Activated CD8-positive, alpha-beta memory T cell treated with anti-CD3 and anti-CD28 coated beads for 4 hours (primary cell): ENCODE measurements at regions not wholly inside any gene's neighbourhood (a gene's known extent, or its start where the extent isn't known, plus 50 kb on each side); places are given as distances from the start of the nearest gene placed in this dataset.
"Not testable (repeated sequence)": the region's sequence is repeated elsewhere in the genome, so short reads cannot be mapped to it uniquely, and the experiment has no call there.

Experiments used
- DNase-seq, 2 donors: peaks; one replicate each; pipeline ENCODE4 v3.0.0-alpha.2; 2020; ENCODE audit warnings: low read depth in 2 of 2

DNA sequence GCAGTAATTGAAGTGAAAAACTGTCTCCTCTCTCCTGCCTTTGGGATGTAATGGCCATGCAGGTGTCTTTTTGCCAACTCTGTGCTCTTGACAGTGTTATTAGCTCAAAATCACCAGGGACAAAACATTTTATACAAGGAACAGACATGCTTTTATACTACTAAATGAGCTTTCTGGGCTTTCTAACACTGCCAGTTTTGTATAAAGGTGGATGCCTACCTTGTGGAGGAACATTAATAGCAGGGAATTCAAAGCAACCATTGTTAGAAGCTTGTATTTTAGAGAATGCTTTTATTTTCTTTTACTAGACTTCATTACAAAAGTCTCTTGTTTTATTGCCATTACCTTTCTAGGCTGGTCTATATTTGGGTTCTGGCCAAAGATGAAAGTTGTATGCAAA lies 54.7 kb upstream of the ARSJ start:
- no peak for DNase-seq

DNA sequence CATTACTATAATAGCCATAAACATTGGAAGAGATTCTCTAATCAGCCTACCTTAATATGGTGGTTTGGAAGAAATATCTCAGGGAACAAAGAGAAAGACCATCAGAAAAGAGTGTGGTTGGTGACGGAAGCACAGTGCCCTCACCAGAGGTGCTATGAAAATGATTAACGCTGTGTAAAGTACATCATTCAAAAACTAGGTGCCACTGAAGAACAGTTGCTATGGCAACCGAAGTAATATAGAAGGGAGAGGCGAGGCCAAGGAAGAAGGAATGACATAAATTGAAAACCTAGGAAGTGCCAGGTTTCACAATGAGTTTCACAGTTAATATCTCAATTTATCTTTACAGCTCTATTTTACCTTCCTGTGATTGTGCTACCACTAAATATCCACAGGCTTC lies 57.0 kb upstream of the ARSJ start:
- DNase-seq = no peak

DNA sequence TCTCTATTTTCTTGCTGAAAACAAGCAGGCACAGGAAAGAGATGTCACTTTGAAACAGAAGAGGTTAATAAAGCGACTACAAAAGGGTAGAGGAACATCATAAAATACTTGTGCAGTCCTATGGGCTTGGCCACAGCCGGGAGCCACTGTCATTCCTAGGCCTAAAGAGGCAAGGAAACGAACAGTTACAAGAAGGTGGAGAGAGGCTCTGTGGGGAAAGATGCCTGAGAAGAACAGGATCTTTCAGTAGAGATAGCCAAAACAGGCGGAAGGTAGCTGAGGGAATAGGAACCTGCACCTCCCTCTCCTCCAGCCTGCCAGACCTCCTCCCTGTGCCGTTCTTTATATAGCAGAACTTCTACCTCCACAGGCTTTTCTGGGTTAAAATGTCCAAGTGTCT lies 57.4 kb upstream of the ARSJ start:
- DNase-seq = no peak

DNA sequence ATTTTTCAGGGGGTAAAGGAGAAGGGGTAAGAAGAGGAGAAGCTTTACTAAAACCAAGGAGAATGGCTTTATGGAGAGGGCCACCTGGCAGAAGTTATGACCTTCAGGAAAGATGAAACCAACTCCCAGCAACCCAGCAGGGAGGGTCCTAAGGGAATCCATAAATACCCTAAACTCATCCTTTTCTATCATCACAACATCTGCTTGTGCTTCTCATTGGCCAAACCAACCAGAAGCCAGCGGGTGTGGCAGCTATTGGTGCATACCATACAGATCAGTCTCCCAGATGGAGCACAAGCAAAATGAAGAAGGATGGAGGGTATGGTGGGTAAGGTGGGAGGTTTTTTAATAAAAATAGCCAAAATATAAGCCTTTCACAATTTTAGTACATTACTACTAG lies 58.5 kb upstream of the ARSJ start:
- DNase-seq = no peak

DNA sequence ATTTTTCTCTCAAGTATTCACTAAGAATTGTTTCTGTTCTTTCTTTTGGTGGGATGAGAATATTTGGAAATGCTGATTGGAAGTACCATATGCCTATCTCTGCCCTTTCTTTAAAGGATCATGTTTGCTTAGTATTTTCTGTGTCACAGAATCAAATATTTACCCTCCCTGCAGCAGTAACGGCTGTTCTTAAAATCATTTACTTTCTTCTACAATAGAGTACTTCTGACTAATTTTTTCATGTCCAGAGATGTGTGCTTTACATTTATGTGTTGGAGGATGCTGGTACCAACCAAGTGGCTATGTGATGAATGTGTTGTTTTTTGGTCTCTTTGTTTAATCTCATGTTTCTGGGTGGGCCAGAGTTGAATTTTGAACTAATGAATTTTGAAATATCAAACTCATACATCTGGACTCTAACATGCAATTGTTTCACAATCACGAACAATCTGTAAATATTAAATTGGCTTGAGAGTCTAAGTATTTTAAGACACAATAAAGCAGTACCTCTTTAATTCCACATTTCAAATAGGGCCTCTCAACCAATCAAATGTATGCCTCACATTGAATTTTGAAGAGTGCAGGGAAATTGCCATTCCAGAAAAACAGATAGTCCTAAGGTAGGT lies 59.4 kb upstream of the ARSJ start:
- DNase-seq = no peak

DNA sequence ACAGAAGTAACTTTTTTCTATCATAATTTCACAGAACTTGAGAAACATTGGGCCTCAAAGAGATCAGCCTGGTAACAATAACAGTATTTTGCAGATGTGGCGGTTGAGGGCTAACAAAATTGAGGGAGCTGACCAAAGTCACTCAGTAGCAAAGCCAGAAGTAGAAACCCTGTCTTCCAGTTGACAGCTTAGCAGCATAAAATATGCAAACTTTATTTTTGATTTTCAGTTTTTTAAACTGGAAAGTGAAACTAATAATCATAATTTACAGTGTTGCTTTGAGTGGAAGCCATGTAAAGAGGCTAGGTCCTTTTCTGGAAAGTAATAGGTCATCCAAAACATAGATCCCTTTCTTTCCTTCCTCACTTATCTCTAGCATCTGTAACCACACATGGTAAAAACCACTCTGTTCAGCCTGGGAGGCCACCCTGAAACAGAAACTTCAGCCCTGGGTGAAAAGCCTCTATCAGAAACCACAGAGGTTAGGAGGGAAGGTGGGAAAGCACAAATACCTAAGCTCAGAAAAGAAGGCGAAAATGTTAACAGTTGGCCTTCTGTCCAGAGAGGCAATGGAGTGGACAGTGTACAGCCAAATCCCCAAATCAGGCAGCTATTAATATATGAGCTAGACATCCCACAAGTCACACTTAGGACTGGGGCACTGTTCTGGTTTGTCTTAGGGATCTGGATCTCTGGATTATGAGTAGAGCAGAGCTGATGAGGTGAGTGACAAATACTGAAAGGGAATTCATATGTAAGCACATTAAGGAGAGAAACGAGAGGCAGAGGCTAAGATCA lies 61.1 kb upstream of the ARSJ start:
- DNase-seq = no peak

DNA sequence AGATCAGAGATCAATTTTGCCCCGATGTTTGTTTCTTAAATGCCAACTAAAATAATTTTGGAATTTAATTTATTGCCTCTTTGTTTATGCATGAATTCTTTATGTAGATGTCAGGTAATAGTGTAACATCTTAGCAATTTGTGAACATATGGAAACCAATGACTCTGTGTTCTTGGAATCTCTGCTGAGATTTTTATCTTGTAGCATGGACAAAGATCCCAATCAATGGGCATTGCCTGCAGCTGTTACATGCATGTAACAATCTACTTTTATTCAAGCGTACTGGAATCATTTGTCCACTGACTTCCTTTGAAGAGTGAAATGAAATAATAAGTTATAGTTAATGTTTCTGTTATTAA lies 61.6 kb upstream of the ARSJ start:
- DNase-seq = no peak

DNA sequence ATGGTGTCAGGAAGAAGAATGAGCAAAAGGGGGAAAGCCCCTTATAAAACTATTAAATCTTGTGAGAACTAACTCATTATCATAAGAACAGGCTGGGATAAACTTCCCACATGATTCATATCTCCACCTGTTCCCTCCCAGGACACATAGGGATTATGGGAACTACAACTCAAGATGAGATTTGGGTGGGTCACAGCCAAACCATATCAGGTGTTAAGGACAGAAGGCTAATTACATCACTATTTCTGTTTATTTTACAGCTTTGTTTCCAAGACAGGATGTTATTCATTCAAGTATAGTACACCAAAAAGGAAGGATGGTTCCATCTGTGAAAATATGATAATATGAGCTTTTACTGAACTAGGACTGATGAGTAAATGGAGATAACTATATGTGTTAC lies 63.7 kb upstream of the ARSJ start:
- DNase-seq = no peak

DNA sequence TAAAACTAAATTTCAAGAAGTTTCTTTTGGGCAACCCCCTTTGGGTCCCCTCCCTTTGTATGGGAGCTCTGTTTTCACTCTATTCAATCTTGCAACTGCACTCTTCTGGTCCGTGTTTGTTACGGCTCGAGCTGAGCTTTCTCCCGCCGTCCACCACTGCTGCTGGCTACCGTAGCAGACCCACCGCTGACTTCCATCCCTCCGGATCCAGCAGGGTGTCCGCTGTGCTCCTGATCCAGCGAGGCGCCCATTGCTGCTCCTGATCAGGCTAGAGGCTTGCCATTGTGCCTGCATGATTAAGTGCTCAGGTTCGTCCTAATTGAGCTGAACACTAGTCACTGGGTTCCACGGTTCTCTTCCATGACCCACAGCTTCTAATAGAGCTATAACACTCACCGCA lies 64.9 kb upstream of the ARSJ start:
- not testable (repeated sequence) for DNase-seq

DNA sequence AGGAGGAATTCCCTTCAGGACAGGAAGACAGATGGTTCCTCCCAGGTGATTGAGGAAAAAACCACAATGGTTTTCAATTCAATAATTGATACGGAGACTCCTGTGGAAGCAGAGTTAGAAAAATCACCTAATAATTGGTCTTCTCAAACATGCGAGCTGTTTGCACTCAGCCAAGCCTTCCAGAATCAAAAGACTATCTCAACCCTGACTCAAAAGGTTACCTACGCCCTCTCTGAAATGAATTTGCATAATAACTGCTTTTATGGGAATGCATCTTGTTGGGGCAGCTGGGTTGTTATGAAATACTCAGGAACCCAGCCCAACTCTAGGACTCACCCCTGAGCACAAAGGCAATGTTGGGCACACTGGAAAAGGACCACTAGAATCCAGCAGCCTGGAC lies 66.9 kb upstream of the ARSJ start:
- no peak for DNase-seq

DNA sequence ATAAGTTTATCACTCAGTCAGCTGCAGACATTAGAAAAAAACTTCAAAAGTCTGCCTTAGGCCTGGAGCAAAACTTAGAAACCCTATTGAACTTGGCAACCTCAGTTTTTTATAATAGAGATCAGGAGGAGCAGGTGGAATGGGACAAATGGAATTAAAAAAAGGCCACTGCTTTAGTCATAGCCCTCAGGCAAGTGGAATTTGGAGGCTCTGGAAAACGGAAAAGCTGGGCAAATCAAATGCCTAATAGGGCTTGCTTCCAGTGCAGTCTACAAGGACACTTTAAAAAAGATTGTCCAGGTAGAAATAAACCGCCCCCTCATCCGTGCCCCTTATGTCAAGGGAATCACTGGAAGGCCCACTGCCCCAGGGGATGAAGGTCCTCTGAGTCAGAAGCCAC lies 68.7 kb upstream of the ARSJ start:
- not testable (repeated sequence) for DNase-seq

DNA sequence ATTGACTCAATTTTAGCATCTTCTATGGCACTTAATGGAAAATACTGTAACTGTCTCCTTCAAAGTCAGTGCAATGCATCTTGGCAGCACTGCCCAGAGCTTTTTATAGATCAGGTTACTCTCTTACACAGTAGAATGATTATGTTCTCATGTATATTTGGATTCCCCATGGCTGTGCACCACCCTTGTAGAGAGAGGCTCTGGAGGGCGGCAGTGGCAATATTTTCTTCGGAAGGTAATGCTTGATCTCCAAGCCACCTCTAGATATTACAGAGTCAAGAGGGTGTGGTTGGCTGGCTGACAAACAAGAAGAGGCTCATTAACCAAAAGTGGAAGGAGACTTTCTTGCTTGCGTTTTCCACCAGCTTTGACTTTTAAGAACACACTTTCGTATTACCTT lies 72.8 kb upstream of the ARSJ start:
- no peak for DNase-seq

DNA sequence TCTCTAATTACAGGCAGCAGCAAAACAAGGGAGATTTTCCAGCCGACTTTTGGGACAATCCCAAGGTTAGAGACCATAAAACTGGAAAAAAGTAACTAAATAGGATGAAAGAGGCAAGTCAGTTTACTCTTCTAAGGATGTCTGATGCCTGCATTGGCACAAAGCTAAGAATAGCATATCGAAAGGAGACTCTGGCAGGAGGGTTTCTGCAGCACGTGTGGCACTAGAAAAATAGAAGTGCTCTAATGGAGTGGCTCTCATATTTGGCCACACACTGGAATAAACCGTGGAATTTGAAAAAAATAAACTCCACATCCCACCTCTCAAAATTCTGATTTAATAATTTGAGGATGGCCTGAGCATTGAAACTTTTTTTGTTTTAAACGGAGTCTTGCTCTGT lies 77.2 kb upstream of the ARSJ start:
- DNase-seq = no peak

DNA sequence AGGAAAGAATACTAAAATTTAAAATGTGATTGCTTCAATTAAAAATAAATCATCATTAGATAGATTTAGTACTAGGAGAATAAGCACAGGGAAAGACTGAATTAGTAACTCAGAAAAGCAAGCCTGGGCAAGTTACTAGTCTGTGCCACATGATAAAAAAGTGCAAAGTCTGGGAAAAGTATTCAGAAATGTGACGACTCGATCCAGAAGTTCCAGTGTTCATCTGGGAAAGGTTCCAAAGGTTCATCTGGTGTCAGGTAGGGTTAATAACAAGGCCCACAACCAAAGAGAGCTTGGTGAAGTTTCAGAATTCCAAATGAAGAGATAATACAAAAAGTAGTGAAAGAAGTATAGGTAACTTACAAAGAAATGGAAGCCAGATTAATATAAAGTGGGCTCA lies 78.3 kb upstream of the ARSJ start:
- DNase-seq = no peak

DNA sequence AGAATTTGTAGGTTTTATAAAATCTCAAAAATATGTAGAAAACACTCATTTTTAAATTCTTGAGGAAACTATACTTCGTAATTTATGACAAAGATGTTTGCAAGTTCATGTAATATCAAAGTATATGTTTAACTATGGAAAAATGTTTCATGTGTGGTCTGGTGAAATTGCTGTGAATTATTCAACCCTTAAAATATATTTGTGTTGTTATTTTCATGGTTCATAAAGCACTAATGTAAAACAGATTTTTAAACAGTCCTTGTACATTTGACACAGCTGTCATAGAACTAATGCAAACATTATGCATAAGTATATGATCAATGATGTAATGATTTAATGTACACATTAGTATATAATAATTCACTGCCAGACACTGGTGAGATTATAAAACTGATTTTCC lies 83.1 kb upstream of the ARSJ start:
- DNase-seq = no peak

DNA sequence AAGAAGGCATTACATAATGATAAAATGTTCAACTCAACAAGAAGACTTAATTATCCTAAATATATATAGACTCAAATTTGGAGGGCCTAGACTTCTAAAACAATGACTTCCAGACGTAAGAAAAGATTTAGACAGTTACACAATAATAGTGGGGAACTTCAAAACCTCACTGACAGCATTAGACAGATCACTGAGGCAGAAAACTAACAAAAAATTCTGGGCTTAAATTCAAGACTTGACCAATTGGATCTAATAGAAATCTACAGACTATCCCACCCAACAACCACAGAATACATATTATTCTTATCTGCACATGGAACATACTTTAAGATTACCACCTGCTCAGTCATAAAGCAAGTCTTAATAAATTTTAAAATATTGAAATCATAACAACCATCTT lies 93.3 kb upstream of the ARSJ start:
- no peak for DNase-seq

DNA sequence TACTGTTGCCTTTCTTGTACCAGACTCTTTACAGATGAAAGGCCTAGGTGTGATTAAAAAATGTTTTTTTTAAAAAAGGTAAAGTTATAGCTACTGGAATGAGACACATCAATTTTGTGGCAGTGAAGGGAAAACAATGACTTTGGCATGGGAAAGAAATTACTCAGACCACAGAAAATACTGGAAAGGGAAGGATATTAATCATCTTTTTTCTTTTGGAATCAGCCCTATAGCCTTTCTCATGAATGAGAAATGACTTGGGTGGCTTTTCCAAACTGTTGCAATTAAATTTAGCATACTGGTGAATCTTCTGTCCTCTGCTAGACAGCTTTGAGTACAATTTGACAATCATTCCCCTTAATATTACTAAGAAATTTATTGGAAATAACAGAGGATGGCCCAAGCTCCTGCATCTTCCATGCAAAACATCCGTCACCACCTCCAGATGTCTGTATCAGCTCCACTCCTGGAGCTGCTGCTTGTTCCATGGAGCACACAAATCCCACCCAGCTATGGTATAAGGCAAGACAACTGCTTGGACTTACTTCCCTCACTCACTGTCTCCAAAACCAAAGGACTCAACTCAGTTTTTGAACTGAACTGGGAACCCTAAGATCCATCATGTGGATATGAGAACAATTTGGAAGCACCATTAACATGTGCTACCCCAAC lies 97.6 kb upstream of the ARSJ start:
- no peak for DNase-seq

DNA sequence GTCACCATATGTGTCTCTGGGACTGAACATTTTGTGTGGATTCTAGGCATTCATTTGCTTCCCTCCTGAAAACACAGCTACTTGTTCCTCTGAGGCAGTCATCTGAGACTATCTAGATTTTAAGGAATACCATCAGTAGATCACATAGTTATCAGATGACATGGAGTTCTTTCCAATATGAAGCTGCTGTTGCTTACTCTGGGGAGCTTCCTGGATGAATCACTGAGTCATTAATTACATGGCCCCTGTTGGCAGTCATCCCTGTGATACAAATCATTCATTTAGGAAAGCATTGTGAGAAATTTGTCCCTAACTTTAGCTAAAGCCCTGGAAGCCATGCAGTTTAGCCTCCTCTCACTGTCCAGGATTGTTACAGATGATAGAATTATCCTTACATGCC lies 98.2 kb upstream of the ARSJ start:
- no peak for DNase-seq

DNA sequence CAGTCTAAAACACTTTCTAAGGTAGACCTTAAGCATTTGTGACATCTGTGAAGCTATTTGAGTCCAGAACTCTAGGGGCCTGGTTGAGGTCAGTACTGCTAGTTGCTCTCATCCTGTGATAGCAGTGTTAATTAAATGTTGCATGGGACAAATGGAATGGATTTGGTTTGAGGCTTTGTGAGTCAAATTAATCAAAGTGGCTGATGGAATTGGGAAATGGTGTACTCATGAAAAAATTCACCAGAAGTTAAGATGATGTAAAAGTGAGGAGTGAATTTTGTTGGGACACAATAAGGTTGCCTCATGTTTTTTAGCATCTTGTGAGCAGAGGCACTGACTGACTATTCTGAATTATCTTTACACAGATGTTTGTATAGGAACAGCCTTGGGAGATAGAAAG lies 99.2 kb upstream of the ARSJ start:
- no peak for DNase-seq

DNA sequence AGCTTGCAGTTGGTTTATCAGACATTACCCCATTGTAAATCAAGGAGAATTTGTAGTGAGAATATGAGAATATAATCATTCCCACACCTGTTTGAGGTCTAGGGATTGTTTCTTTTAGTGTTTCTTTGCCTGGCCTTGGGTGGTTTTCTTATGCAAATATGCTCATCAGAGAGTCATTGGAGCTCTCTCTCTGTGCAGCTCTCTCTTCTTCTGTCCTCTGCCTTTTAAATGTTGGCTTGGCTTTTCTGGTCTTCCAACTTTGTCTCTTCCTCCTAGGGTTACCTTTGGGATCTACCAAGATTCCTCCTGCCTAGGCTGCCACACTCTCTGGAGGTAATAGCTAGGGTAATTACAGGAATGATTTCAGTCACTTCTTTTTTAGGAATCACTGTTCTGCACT lies 102.3 kb upstream of the ARSJ start:
- DNase-seq = no peak

DNA sequence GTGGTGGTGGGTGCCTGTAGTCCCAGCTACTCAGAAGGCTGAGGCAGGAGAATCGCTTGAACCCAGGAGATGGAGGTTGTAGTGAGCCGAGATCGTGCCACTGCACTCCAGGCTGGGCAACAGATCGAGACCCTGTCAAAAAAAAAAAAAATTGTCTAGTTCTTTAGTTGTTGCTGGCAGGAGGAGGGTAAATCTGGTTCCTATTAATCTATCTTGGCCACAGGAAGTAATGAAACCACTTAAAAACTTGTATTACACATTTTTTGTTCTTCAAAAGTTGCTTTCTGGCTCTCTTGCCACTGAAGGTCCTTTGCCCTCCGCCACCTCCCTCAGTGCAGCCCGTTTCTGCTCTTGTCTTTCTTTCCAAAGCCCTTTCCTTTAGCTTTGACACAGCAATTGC lies 102.9 kb upstream of the ARSJ start:
- no peak for DNase-seq

DNA sequence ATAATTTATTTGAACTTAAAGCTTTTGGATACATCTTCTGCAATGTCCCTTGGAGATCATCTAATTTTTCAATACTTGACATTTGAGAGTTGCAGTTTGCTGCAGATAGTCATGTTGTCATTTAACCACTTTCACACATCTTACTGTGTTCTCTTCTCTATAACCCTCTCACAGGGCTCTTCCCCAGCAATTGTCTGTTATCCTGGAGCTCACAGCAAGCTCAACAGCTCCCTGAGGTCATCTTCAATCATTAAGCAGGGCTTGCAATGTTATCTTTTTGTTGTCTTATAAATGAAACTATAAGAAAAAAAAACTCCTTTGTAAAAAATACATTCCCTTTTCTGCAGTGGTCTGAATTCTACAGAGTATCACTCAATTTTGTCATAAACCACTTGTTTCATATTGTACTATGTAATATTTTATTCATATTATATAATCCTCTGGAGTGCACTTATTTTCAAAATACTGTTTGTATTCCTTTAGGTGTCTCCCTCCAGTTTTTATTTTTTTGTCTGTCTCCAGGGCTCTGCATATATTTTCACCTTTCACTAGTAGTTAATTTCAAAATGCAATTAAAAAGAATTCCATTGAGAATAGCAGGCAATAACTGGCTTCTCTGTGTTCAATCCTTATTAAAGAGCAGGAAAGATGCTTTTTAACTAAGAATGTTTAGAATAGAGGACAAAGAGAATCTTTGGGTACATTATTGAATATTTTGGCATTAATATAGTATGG lies 106.3 kb upstream of the ARSJ start:
- DNase-seq = no peak
